GM23338 (cell line): ENCODE measurements at regions not wholly inside any gene's neighbourhood (a gene's known extent, or its start where the extent isn't known, plus 50 kb on each side); places are given as distances from the start of the nearest gene placed in this dataset.

Experiments
- CREB1 ChIP-seq: fragments of 250-450 bp; sonication (Bioruptor Pico); IDR thresholded peaks from 2 replicates; pipeline ENCODE4 v1.5.0; 2020; ENCODE audit warnings: low read depth, mild to moderate bottlenecking, moderate library complexity
- CTCF ChIP-seq, 2 experiments: fragments of 200-600 bp in 1 of 2; sonication (generic) in 1 of 2; conservative IDR thresholded peaks; 2 replicates each; pipeline versions ENCODE4 v1.5.1 to v1.6.1; 2016 to 2017; ENCODE audit warnings: antibody characterized with exemption in 2 of 2, low read depth in 2 of 2, mild to moderate bottlenecking in 2 of 2, moderate library complexity in 1 of 2
- EZH2 ChIP-seq: fragments of 200-600 bp; sonication (generic); IDR thresholded peaks from one replicate; pipeline ENCODE4 v1.8.0; 2017; ENCODE audit warnings: antibody characterized with exemption, mild to moderate bottlenecking, low read depth; ENCODE audit not compliant: unreplicated experiment
- EZH2phosphoT487 ChIP-seq: fragments of 200-600 bp; sonication (generic); IDR thresholded peaks from one replicate; pipeline ENCODE4 v1.8.1; 2018; ENCODE audit warnings: antibody characterized with exemption; ENCODE audit not compliant: unreplicated experiment
- JUNB ChIP-seq: IDR thresholded peaks from one replicate; pipeline ENCODE4 v1.6.1; 2016; ENCODE audit warnings: antibody characterized with exemption; ENCODE audit not compliant: unreplicated experiment
- NANOG ChIP-seq: IDR thresholded peaks from 2 replicates; pipeline ENCODE4 v1.6.1; 2016; ENCODE audit warnings: antibody characterized with exemption, borderline replicate concordance
- POLR2AphosphoS5 ChIP-seq: IDR thresholded peaks from 2 replicates; pipeline ENCODE4 v1.6.1; 2016; ENCODE audit warnings: antibody characterized with exemption, low read depth
- REST ChIP-seq: IDR thresholded peaks from one replicate; pipeline ENCODE4 v1.6.1; 2018; ENCODE audit warnings: antibody characterized with exemption; ENCODE audit not compliant: unreplicated experiment
- STAT1 ChIP-seq: IDR thresholded peaks from one replicate; pipeline ENCODE4 v1.6.1; 2016; ENCODE audit warnings: antibody characterized with exemption; ENCODE audit not compliant: unreplicated experiment
- ZNF114 ChIP-seq: fragments of 250-450 bp; sonication (Bioruptor Pico); IDR thresholded peaks from 2 replicates; pipeline ENCODE4 v1.5.0; 2020; ENCODE audit warnings: mild to moderate bottlenecking, moderate library complexity
- ZNF331 ChIP-seq: fragments of 250-450 bp; sonication (Bioruptor Pico); IDR thresholded peaks from 2 replicates; pipeline ENCODE4 v1.5.0; 2020; ENCODE audit warnings: low read depth, mild to moderate bottlenecking, moderate library complexity
- ZNF462 ChIP-seq: fragments of 250-450 bp; sonication (Bioruptor Pico); IDR thresholded peaks from 2 replicates; pipeline ENCODE4 v1.5.0; 2020; ENCODE audit warnings: mild to moderate bottlenecking, moderate library complexity
- TF ChIP-seq, protein P1 (sequence below): IDR thresholded peaks from 2 replicates; pipeline ENCODE4 v1.6.1; 2016; ENCODE audit warnings: antibody characterized with exemption

GRCh38 chr5:109468737-109469420 is 59.1 kb upstream of the PJA2 start:
- TF ChIP-seq EZH2 (no peak), CTCF (conservative IDR thresholded peaks at IDR 0.05; ENCODE audit: low read depth in 2 of 2) (peak; percentile 71 to 87), EZH2phosphoT487 (no peak), POLR2AphosphoS5 (no peak), REST (no peak), ZNF331 (CRISPR knock-in tag) (no peak), CREB1 (no peak), STAT1 (no peak), ZNF114 (CRISPR knock-in tag) (no peak), JUNB (no peak), NANOG (no peak), ZNF462 (CRISPR knock-in tag) (no peak)
- TF ChIP-seq, protein P1, sequence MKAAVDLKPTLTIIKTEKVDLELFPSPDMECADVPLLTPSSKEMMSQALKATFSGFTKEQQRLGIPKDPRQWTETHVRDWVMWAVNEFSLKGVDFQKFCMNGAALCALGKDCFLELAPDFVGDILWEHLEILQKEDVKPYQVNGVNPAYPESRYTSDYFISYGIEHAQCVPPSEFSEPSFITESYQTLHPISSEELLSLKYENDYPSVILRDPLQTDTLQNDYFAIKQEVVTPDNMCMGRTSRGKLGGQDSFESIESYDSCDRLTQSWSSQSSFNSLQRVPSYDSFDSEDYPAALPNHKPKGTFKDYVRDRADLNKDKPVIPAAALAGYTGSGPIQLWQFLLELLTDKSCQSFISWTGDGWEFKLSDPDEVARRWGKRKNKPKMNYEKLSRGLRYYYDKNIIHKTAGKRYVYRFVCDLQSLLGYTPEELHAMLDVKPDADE: no peak
